ENCODE measurements at regions not wholly inside any gene's neighbourhood (a gene's known extent, or its start where the extent isn't known, plus 50 kb on each side); places are given as distances from the start of the nearest gene placed in this dataset.

DNA sequence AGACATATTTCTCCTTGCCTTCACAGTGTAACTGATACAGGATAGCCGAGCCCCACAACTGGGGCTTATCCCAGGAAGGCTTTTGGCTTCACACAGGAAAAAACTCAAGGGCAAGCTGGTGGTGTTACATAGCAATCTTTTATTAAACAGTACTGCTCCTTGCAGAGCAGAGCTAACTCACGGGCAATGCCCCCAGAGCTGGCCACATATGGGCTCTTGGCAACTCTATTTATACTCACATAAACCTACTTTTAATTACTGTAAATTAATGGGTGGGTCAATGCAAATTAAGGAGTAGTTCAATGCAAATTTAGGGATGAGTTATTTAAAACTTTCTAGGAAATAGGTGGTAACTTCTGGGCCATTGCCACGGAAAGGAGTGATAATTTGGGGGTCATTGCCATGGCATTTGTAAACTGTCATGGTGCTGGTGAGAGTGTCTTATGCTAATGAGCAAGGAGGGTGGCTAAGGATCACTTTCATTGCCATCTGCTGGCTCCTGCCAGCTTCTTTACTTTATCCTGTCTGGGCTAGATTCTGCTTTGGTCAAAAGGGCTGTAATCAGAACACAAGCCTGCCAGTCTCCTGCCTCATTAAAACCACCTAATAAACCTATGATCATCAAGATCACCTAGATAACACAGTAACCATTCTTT lies 288.8 kb downstream of the CENPC start:
- no peaks in the 10 kb centered on the region for H3K4me1 ChIP-seq (ENCODE audit: control insufficient read depth, extremely low read depth, insufficient read depth, low read length)
- H3K9me1 ChIP-seq (replicated peaks; ENCODE audit: control insufficient read depth, extremely low read depth, insufficient read depth, low read length): no peaks in the 10 kb centered on the region
- H2AFZ ChIP-seq (ENCODE audit: low read depth, low read length): no peak overlapping the region
- TF ChIP-seq GATA2 (IDR thresholded peaks at IDR 0.05; ENCODE audit: insufficient read depth, insufficient read length, low read depth, low read length): no peak
- TF ChIP-seq CTCF (IDR thresholded peaks at IDR 0.05; ENCODE audit: extremely low read depth in 1 of 2, insufficient read depth in 1 of 2, low read depth in 1 of 2, low read length in 2 of 2): no peak
- no peak for TF ChIP-seq FOS (IDR thresholded peaks at IDR 0.05; ENCODE audit: borderline replicate concordance, insufficient read depth, low read length)
- no peak for TF ChIP-seq POLR2A (IDR thresholded peaks at IDR 0.05; ENCODE audit: low read depth, low read length)
- no peaks in the 10 kb centered on the region for H3K79me2 ChIP-seq (ENCODE audit: control insufficient read depth, insufficient read depth, low read length)
- no peaks in the 10 kb centered on the region for H3K36me3 ChIP-seq (ENCODE audit: control insufficient read depth in 2 of 2, extremely low read depth in 1 of 2, insufficient read depth in 2 of 2, low read length in 2 of 2)
- no TSS peak for BruUV-seq (replicated peaks)
- H4K20me1 ChIP-seq (replicated peaks; ENCODE audit: control insufficient read depth, extremely low read depth, insufficient read depth, low read length): no peaks in the 10 kb centered on the region
- no peaks in the 10 kb centered on the region for H3K9me3 ChIP-seq (replicated peaks; ENCODE audit: control insufficient read depth, insufficient read depth, low read length)
- no peak for FAIRE-seq
- ChIA-PET POLR2A (no interaction called here), CTCF (no interaction called here)
- no peak overlapping the region for H3K27ac ChIP-seq (ENCODE audit: insufficient read depth, low read depth, low read length)
- no peak overlapping the region for H3K4me3 ChIP-seq (replicated peaks in 1 of 3; ENCODE audit: insufficient read depth in 1 of 3, low read depth in 1 of 3, low read length in 3 of 3)
- no peak overlapping the region for H3K9ac ChIP-seq (replicated peaks; ENCODE audit: extremely low read depth, insufficient read depth, low read length)
- dilution Hi-C loops (cut with MboI; ENCODE audit: extremely low pct_ligation_motif_present, low sequenced_read_pairs): no loop called here
- intact Hi-C loops (cut with micrococcal nuclease): no loop called here
- no peak for DNase-seq (ENCODE audit: low read depth, low spot score)
- no peak overlapping the region for H3K4me2 ChIP-seq (ENCODE audit: insufficient read depth, low read length)
- no peaks in the 10 kb centered on the region for H3K27me3 ChIP-seq (ENCODE audit: control insufficient read depth in 2 of 2, insufficient read depth in 2 of 2, low read length in 2 of 2)

- dilution Hi-C loops (cut with MboI; ENCODE audit: extremely low pct_ligation_motif_present, low sequenced_read_pairs): no loop called here
Observed at GRCh38 chr4:67250131-67250896, 295.0 kb downstream of the CENPC start.

More at GRCh38 chr4:67250131-67250896, 295.0 kb downstream of the CENPC start:
- FAIRE-seq (no peak), DNase-seq (ENCODE audit: low read depth, low spot score) (no peak)
- Histone ChIP-seq H3K36me3 (ENCODE audit: control insufficient read depth in 2 of 2, extremely low read depth in 1 of 2, insufficient read depth in 2 of 2, low read length in 2 of 2) (no peaks in the 10 kb centered on the region), H3K4me2 (ENCODE audit: insufficient read depth, low read length) (no peak overlapping the region), H3K79me2 (ENCODE audit: control insufficient read depth, insufficient read depth, low read length) (no peaks in the 10 kb centered on the region), H3K9me1 (replicated peaks; ENCODE audit: control insufficient read depth, extremely low read depth, insufficient read depth, low read length) (no peaks in the 10 kb centered on the region), H3K27me3 (ENCODE audit: control insufficient read depth in 2 of 2, insufficient read depth in 2 of 2, low read length in 2 of 2) (no peaks in the 10 kb centered on the region), H3K9ac (replicated peaks; ENCODE audit: extremely low read depth, insufficient read depth, low read length) (no peak overlapping the region), H3K27ac (ENCODE audit: insufficient read depth, low read depth, low read length) (no peak overlapping the region), H2AFZ (ENCODE audit: low read depth, low read length) (no peak overlapping the region), H3K4me1 (ENCODE audit: control insufficient read depth, extremely low read depth, insufficient read depth, low read length) (no peaks in the 10 kb centered on the region), H4K20me1 (replicated peaks; ENCODE audit: control insufficient read depth, extremely low read depth, insufficient read depth, low read length) (no peaks in the 10 kb centered on the region), H3K9me3 (replicated peaks; ENCODE audit: control insufficient read depth, insufficient read depth, low read length) (no peaks in the 10 kb centered on the region), H3K4me3 (replicated peaks in 1 of 3; ENCODE audit: insufficient read depth in 1 of 3, low read depth in 1 of 3, low read length in 3 of 3) (no peak overlapping the region)
- ChIA-PET POLR2A (no interaction called here), CTCF (no interaction called here)
- no TSS peak for BruUV-seq (replicated peaks)
- no peak for TF ChIP-seq JUN (IDR thresholded peaks at IDR 0.05; ENCODE audit: borderline replicate concordance, insufficient read depth, insufficient read length, low read depth)
- no peak for TF ChIP-seq CTCF (IDR thresholded peaks at IDR 0.05; ENCODE audit: extremely low read depth in 1 of 2, insufficient read depth in 1 of 2, low read depth in 1 of 2, low read length in 2 of 2)
- no peak for TF ChIP-seq FOS (IDR thresholded peaks at IDR 0.05; ENCODE audit: borderline replicate concordance, insufficient read depth, low read length)
- no peak for TF ChIP-seq GATA2 (IDR thresholded peaks at IDR 0.05; ENCODE audit: insufficient read depth, insufficient read length, low read depth, low read length)
- TF ChIP-seq EZH2 (IDR thresholded peaks at IDR 0.05; ENCODE audit: borderline replicate concordance, low read depth, low read length, severe bottlenecking): no peak
- no peak for TF ChIP-seq POLR2AphosphoS5 (IDR thresholded peaks at IDR 0.05; ENCODE audit: insufficient read depth, low read depth, low read length)
- TF ChIP-seq MYC (IDR thresholded peaks at IDR 0.05; ENCODE audit: low read depth, low read length): no peak
- no peak for TF ChIP-seq MAX (IDR thresholded peaks at IDR 0.05; ENCODE audit: insufficient read depth, insufficient read length)
- TF ChIP-seq POLR2A (IDR thresholded peaks at IDR 0.05; ENCODE audit: low read depth, low read length): no peak
- intact Hi-C loops (cut with micrococcal nuclease): no loop called here

Measured in endothelial cell of umbilical vein (primary cell).